Bronchial epithelial cell (primary cell): ENCODE measurements at regions not wholly inside any gene's neighbourhood (a gene's known extent, or its start where the extent isn't known, plus 50 kb on each side); places are given as distances from the start of the nearest gene placed in this dataset.

ENCODE experiments used
- DNase-seq: peaks from one replicate; pipeline ENCODE4 v3.0.0-alpha.2; 2010; ENCODE audit warnings: low read depth
- FAIRE-seq: peaks from 2 replicates; lab custom pipeline; 2011; peaks lifted over from hg19 to GRCh38; lab: Jason Lieb, UNC
- H3K27me3 ChIP-seq: 2 replicates; pipeline ENCODE4 v1.5.1; 2011; ENCODE audit warnings: low read length; ENCODE audit not compliant: control insufficient read depth, insufficient read depth
- H3K36me3 ChIP-seq: 2 replicates; pipeline ENCODE4 v1.5.1; 2011; ENCODE audit warnings: low read length; ENCODE audit not compliant: control insufficient read depth, insufficient read depth
- H3K4me3 ChIP-seq: 2 replicates; pipeline ENCODE4 v1.5.1; 2011; ENCODE audit warnings: mild to moderate bottlenecking, low read depth, low read length, control low read depth
- CTCF ChIP-seq: IDR thresholded peaks from 2 replicates; pipeline ENCODE4 v1.5.1; 2011; ENCODE audit warnings: mild to moderate bottlenecking, moderate library complexity, low read length, control low read depth, inconsistent platforms; ENCODE audit not compliant: insufficient read depth, severe bottlenecking

- H3K27me3 ChIP-seq = no peaks in the 10 kb centered on the region
- no peak for DNase-seq
- no peaks in the 10 kb centered on the region for H3K36me3 ChIP-seq
- TF ChIP-seq CTCF = no peak
- no peak overlapping the region for H3K4me3 ChIP-seq
- FAIRE-seq = peak; percentile 77
Observed at GRCh38 chr3:72190050-72190449, 405.1 kb upstream of the PROK2 start.

DNA sequence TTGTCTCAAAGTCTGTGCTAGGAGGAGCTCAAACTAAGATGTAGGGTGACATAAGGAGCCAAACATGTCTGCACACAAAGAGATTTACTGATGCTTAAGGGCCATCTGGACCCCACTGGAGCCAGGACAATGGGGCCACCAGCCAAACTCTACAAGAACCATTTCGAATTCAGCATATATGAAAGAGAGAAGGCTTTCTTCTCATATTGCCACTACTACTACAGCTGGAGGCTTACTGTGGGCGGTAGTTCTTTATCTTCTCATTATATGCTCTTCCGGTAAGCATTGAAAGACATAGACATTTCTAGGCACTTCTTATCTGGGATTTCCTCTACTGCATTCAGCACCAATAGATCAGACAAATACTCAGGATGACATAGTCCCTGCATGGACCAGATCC, 404.4 kb upstream of the PROK2 start:
- no peak for TF ChIP-seq CTCF
- H3K36me3 ChIP-seq = no peaks in the 10 kb centered on the region
- H3K27me3 ChIP-seq = no peaks in the 10 kb centered on the region
- H3K4me3 ChIP-seq = no peak overlapping the region
- DNase-seq (no peak), FAIRE-seq (no peak)

DNA sequence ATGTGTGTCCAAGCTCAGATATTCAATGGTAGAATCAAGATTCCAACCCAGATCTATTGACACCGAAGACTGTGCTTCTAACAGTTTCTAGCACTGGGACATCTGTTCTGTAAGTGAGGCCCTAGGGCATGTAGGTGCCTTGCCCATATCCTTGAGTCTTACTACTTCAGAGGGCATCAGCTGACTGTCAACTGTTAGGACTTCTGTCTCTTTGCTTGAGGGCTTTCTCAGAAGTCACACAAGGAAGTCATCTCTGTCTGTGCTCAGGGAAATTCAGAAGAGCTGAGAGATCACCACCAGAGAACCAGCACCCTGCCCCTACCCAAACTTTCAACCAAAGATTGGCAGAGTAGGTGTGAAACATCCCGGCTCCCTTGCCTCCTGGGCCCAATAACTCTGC, 403.6 kb upstream of the PROK2 start:
- FAIRE-seq (no peak), DNase-seq (no peak)
- no peaks in the 10 kb centered on the region for H3K36me3 ChIP-seq
- no peak for TF ChIP-seq CTCF
- no peaks in the 10 kb centered on the region for H3K27me3 ChIP-seq
- H3K4me3 ChIP-seq = no peak overlapping the region

- H3K36me3 ChIP-seq = no peaks in the 10 kb centered on the region
- FAIRE-seq (no peak), DNase-seq (no peak)
- no peak overlapping the region for H3K4me3 ChIP-seq
- peaks cover 1% of the 10 kb centered on the region for H3K27me3 ChIP-seq
- no peak for TF ChIP-seq CTCF
Observed at GRCh38 chr3:72187131-72187530, 402.2 kb upstream of the PROK2 start.

DNA sequence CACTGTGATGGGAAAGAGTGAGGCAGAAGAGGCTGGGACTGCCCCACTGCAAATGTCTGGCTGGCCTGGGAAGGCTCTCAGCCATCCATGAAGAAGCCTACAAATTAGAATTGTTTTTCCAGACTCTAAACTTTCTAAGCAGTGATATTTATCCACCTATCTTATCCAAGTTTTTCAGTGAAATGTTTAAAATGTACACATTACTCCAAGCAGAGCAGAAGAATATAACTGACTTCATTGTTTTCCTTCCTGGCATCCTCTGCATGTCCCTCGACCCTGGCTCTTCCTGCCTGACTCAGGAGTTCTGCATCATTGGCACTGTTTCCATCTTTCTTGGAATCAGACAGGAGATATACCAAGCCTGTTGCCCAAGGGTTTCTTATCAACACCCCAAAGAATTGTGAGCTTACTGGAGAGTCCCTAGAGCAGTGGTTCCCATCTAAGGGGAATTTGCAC, 401.5 kb upstream of the PROK2 start:
- DNase-seq (peak; percentile 28), FAIRE-seq (no peak)
- Histone ChIP-seq H3K27me3 (peaks cover 4% of the 10 kb centered on the region), H3K4me3 (no peak overlapping the region), H3K36me3 (no peaks in the 10 kb centered on the region)
- no peak for TF ChIP-seq CTCF
